Right lobe of liver (tissue), 4 donors: ENCODE measurements at regions not wholly inside any gene's neighbourhood (a gene's known extent, or its start where the extent isn't known, plus 50 kb on each side); places are given as distances from the start of the nearest gene placed in this dataset.

Experiments used
- CTCF ChIP-seq, 4 donors: fragments of 200-600 bp in 3 of 4; fragments of 450-650 bp in 1 of 4; IDR thresholded peaks; one replicate each; pipeline versions ENCODE4 v1.5.1 to v1.8.0; 2016 to 2022; ENCODE audit warnings: antibody characterized with exemption in 4 of 4, mild to moderate bottlenecking in 2 of 4
- POLR2A ChIP-seq: fragments of 450-650 bp; IDR thresholded peaks from one replicate; pipeline ENCODE4 v1.6.1; 2017; ENCODE audit warnings: antibody characterized with exemption, mild to moderate bottlenecking
- donor health status: DM: no; HTN: no; CAD: no.
- donor health status: DM: no; HTN: no; CAD: no.
- donor health status: DM: no; HTN: yes; CAD: no.

- TF ChIP-seq CTCF (IDR thresholded peaks at IDR 0.05) (no peak), POLR2A (no peak)
Measured at GRCh38 chr2:82239176-82239575, 1934.6 kb upstream of the LRRTM1 start.
